RWPE1 (cell line): ENCODE measurements at regions not wholly inside any gene's neighbourhood (a gene's known extent, or its start where the extent isn't known, plus 50 kb on each side); places are given as distances from the start of the nearest gene placed in this dataset.

Source experiments
- CTCF ChIA-PET: fragments of 350-600 bp; sonication (Branson Sonifier 250); formaldehyde crosslinking; extraction: SDS; loops from one replicate; lab custom pipeline; 2021; lab: Yijun Ruan, JAX
- POLR2A ChIA-PET: fragments of 400-600 bp; formaldehyde crosslinking; extraction: SDS; loops from one replicate; lab custom pipeline; 2020; ENCODE audit warnings: antibody characterized with exemption; ENCODE audit not compliant: low non-redundant PET; lab: Yijun Ruan, JAX
- DNase-seq: peaks from one replicate; pipeline ENCODE4 v3.0.0; 2012; ENCODE audit warnings: low spot score
- H3K27ac ChIP-seq: fragments of 450-650 bp; 2 replicates; pipeline ENCODE4 v1.5.1; 2017
- CTCF ChIP-seq: fragments of 450-650 bp; conservative IDR thresholded peaks from 2 replicates; pipeline ENCODE4 v1.5.1; 2017; ENCODE audit warnings: low read depth, mild to moderate bottlenecking

DNA sequence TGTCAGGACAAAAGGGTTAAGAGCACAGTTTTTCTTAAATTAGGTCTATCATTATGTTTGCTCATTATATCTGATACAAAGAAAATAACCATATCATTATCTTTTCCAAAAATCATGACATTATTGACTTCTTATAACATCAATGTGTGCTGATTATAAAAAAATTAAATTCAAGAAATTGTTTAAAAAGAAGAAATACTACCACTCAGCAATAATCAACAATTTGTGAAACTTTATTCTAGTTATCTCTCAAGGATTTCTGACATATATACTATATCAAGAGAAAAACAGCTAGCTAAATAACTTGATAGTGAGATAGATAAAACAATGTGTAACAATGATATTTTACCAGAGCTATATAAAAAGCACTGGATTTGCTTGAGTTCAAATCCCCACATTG is 360.7 kb upstream of the PHF14 start:
- no peak for TF ChIP-seq CTCF
- CTCF ChIA-PET, result interaction anchor here (0.7 kb wide), 1 partner anchor 443 kb away, joined by 4 read pairs; no protein-coding TSS in a partner anchor
- no peak for DNase-seq
- POLR2A ChIA-PET, result no interaction called here
- H3K27ac ChIP-seq, result no peak overlapping the region

DNA sequence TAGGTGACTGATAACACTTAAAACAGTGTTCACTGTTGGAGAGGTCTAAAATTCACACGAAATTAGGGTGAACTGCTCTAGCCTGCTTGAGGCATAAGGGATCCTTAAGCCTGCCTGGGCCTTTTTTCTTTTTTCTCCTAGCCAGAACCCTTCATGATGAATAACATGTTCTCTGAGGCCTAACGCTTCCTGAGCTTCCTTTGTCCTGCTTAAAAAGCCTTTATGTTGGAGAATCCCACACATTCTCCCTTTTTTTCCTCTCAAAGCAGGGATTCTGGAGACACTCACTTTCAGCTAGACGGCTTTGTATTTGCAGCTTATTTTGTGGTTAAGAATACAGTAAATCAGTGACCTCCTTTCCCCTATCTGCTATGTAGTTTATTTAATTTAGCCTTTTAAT is 354.7 kb upstream of the PHF14 start:
- DNase-seq, result no peak
- TF ChIP-seq CTCF, result no peak
- no peak overlapping the region for H3K27ac ChIP-seq
- CTCF ChIA-PET, result no interaction called here
- POLR2A ChIA-PET, result no interaction called here

- ChIA-PET POLR2A (no interaction called here), CTCF (no interaction called here)
- no peak for TF ChIP-seq CTCF
Observed at GRCh38 chr7:10632712-10633111, 341.0 kb upstream of the PHF14 start.

GRCh38 chr7:10634239-10634638 is 339.4 kb upstream of the PHF14 start:
- TF ChIP-seq CTCF, result no peak
- no peak overlapping the region for H3K27ac ChIP-seq
- CTCF ChIA-PET, result no interaction called here
- no peak for DNase-seq
- POLR2A ChIA-PET, result no interaction called here

More at GRCh38 chr7:10632712-10633111, 341.0 kb upstream of the PHF14 start:
- no peak for DNase-seq
- H3K27ac ChIP-seq, result no peak overlapping the region

DNA sequence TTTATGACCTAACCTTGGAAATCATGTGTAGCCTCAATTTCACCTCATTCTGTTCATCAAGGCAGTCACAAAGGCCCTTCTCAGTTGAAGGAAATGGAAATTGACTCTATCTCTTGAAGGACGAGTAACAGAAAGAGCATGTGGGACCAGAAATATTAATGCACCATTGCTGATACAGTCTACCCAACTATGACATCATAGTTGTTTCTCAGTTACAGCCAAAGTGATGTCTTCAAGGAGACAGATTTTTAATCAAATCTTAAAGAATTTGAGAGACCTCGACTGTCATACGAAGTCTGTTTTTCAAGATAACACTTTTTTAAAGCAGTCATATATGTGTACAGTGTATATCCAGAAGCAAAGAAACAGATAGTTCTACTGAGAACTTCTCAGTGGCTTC is 335.7 kb upstream of the PHF14 start:
- CTCF ChIA-PET, result interaction anchor here (0.6 kb wide), 1 partner anchor 453 kb away, joined by 3 read pairs; no protein-coding TSS in a partner anchor
- H3K27ac ChIP-seq, result no peak overlapping the region
- POLR2A ChIA-PET, result no interaction called here
- TF ChIP-seq CTCF, result no peak
- DNase-seq, result no peak

GRCh38 chr7:10643545-10643944 is 330.1 kb upstream of the PHF14 start:
- ChIA-PET CTCF (no interaction called here), POLR2A (no interaction called here)
- no peak for DNase-seq
- no peak overlapping the region for H3K27ac ChIP-seq
- TF ChIP-seq CTCF, result no peak

DNA sequence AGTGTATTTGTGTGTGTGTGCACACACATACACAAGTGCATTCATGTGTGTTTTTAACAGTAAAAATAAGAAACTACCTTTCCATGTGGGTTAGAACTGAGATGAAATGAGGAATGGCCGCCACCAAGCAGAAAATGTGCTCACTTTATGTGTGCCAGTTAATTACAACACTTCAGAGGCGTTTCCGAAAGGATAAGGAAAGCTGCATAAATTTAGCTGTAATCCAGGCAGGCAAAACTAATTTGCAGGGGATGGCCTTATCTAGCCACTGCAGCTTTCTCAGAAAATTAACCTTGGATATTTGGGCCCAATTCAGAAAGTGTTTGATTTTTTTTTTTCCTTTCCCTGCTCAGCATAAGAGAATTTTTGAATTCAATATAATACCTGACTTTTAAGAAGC is 328.8 kb upstream of the PHF14 start:
- no peak overlapping the region for H3K27ac ChIP-seq
- no peak for TF ChIP-seq CTCF
- CTCF ChIA-PET, result no interaction called here
- POLR2A ChIA-PET, result no interaction called here
- no peak for DNase-seq
